K562 (cell line): ENCODE measurements at regions not wholly inside any gene's neighbourhood (a gene's known extent, or its start where the extent isn't known, plus 50 kb on each side); places are given as distances from the start of the nearest gene placed in this dataset.

Experiments
- ATAC-seq: fragments of 200-7000 bp; cut with Tn5 transposase; 3 replicates; pipeline ENCODE4 v1.9.1; 2020; ENCODE audit warnings: moderate library complexity
- BruUV-seq: library from RNA; stranded (reverse); fragments of 400-500 nt; replicated peaks from 2 replicates; lab custom pipeline; 2021; lab: Mats Ljungman, UMichigan
- CTCF ChIA-PET: fragments of 300-600 bp; formaldehyde crosslinking; extraction: SDS; loops from one replicate; lab custom pipeline; 2021; ENCODE audit warnings: low intra/inter-chr PET ratio; lab: Yijun Ruan, JAX
- POLR2A ChIA-PET: fragments of 300-600, 350-650 bp; sonication (Branson Sonifier 250); formaldehyde crosslinking; extraction: SDS; loops from one replicate; lab custom pipeline; 2021; ENCODE audit warnings: antibody characterized with exemption, inconsistent platforms; lab: Yijun Ruan, JAX
- DNase-seq, 4 experiments: peaks; one replicate each; pipeline versions ENCODE4 v3.0.0 to v3.0.0-alpha.2; 2011 to 2018; ENCODE audit warnings: low spot score in 3 of 4, mixed read lengths in 3 of 4; ENCODE audit errors: extremely low read depth in 1 of 4
- FAIRE-seq: peaks from 2 replicates; lab custom pipeline; 2011; peaks lifted over from hg19 to GRCh38; lab: Jason Lieb, UNC
- H2AFZ ChIP-seq: 2 replicates; pipeline ENCODE4 v1.6.0; 2011; ENCODE audit warnings: low read depth, low read length, control low read depth, inconsistent platforms
- H3K27ac ChIP-seq: fragments of 200-600 bp; 3 replicates; pipeline ENCODE4 v1.8.0; 2011; ENCODE audit warnings: low read depth, mild to moderate bottlenecking, control low read depth, inconsistent platforms, low read length, moderate library complexity, mixed read lengths; ENCODE audit errors: extremely low read depth
- H3K27me3 ChIP-seq, 2 experiments: fragments of 300-600 bp in 1 of 2; 2 replicates in 1 of 2; 3 replicates in 1 of 2; pipeline versions ENCODE4 v1.6.0 to v1.8.0; 2011; ENCODE audit warnings: inconsistent platforms in 2 of 2, low read length in 2 of 2, mild to moderate bottlenecking in 1 of 2, mixed read lengths in 1 of 2, moderate library complexity in 1 of 2; ENCODE audit not compliant: control insufficient read depth in 2 of 2, insufficient read depth in 2 of 2
- H3K36me3 ChIP-seq: fragments of 300-600 bp; 3 replicates; pipeline ENCODE4 v1.8.0; 2011; ENCODE audit warnings: mild to moderate bottlenecking, low read length, inconsistent platforms; ENCODE audit not compliant: control insufficient read depth, insufficient read depth
- H3K4me1 ChIP-seq, 2 experiments: fragments of 200-600 bp in 1 of 2; replicated peaks in 1 of 2; 2 replicates in 1 of 2; 3 replicates in 1 of 2; pipeline versions ENCODE4 v1.5.1 to v1.8.0; 2011; ENCODE audit warnings: inconsistent platforms in 2 of 2, low read length in 2 of 2, mild to moderate bottlenecking in 1 of 2, mixed read lengths in 1 of 2, moderate library complexity in 1 of 2; ENCODE audit not compliant: control insufficient read depth in 2 of 2, insufficient read depth in 2 of 2
- H3K4me2 ChIP-seq: 2 replicates; pipeline ENCODE4 v1.6.1; 2011; ENCODE audit warnings: low read length, control low read depth, inconsistent platforms, mixed read lengths; ENCODE audit not compliant: insufficient read depth
- H3K4me3 ChIP-seq: fragments of 200-600 bp; sonication (generic), shearing (Covaris generic); 2 replicates; pipeline ENCODE4 v1.5.1; 2016; ENCODE audit warnings: control low read depth, inconsistent platforms
- H3K79me2 ChIP-seq: fragments of 200-600 bp; 3 replicates; pipeline ENCODE4 v1.8.0; 2011; ENCODE audit warnings: low read length, inconsistent platforms; ENCODE audit not compliant: control insufficient read depth, insufficient read depth
- H3K9ac ChIP-seq, 2 experiments: 2 replicates each; pipeline versions ENCODE4 v1.6.0 to v1.6.1; 2011; ENCODE audit warnings: low read depth in 2 of 2, low read length in 2 of 2, control low read depth in 1 of 2, inconsistent platforms in 1 of 2, mild to moderate bottlenecking in 1 of 2, mixed read lengths in 1 of 2; ENCODE audit not compliant: insufficient read depth in 1 of 2
- H3K9me1 ChIP-seq: one replicate; pipeline ENCODE4 v1.6.0; 2011; ENCODE audit warnings: inconsistent platforms, mild to moderate bottlenecking, low read length, moderate library complexity; ENCODE audit not compliant: control insufficient read depth, insufficient read depth
- H3K9me3 ChIP-seq: replicated peaks from 2 replicates; pipeline ENCODE4 v1.5.1; 2011; ENCODE audit warnings: low read depth, low read length, inconsistent platforms; ENCODE audit not compliant: control insufficient read depth, insufficient read depth
- H4K20me1 ChIP-seq: replicated peaks from 2 replicates; pipeline ENCODE4 v1.6.1; 2011; ENCODE audit warnings: low read length, inconsistent platforms, mixed read lengths; ENCODE audit not compliant: control insufficient read depth, insufficient read depth
- ELK1 ChIP-seq: sonication (generic); formaldehyde crosslinking; IDR thresholded peaks from 2 replicates; pipeline ENCODE4 v1.8.1; 2022; ENCODE audit warnings: missing genetic modification reagents
- HLTF ChIP-seq: fragments of 450-650 bp; IDR thresholded peaks from 2 replicates; pipeline ENCODE4 v1.6.1; 2016
- ILF3 ChIP-seq: fragments of 450-650 bp; IDR thresholded peaks from 2 replicates; pipeline ENCODE4 v1.6.1; 2018; ENCODE audit warnings: antibody characterized with exemption, mild to moderate bottlenecking, moderate library complexity, borderline replicate concordance
- KLF10 ChIP-seq: fragments of 250-450 bp; sonication (Bioruptor Pico); IDR thresholded peaks from 2 replicates; pipeline ENCODE4 v1.6.1; 2021; ENCODE audit warnings: matching md5 sums
- MED1 ChIP-seq: sonication (generic); formaldehyde crosslinking; IDR thresholded peaks from 2 replicates; pipeline ENCODE4 v1.8.1; 2023; ENCODE audit warnings: missing genetic modification reagents, borderline replicate concordance
- ZKSCAN3 ChIP-seq: fragments of 250-450 bp; sonication (Bioruptor Pico); IDR thresholded peaks from 2 replicates; pipeline ENCODE4 v1.4.0; 2020
- ZNF263 ChIP-seq: sonication (generic); formaldehyde crosslinking; IDR thresholded peaks from 2 replicates; pipeline ENCODE4 v1.8.0; 2022; ENCODE audit warnings: mild to moderate bottlenecking, missing genetic modification reagents, borderline replicate concordance
- WGBS: fragments of 100-300 bp; shearing (Covaris generic); methylation state at CpG from one replicate; pipeline ENCODE4 v1.1.6; 2016; ENCODE audit warnings: low coverage, mixed read lengths; ENCODE audit not compliant: insufficient coverage; ENCODE audit errors: missing lambda C conversion rate; 5-methylcytosine and 5-hydroxymethylcytosine counted together
- in situ Hi-C: fragments of 300-500 bp; cut with MboI; formaldehyde crosslinking; loops from 4 replicates; pipeline ENCODE4 v1.15.0; 2018; ENCODE audit warnings: inconsistent platforms, mixed read lengths
- intact Hi-C: fragments of 100-400 bp; cut with micrococcal nuclease; formaldehyde crosslinking; loops from 2 replicates; pipeline ENCODE4 v1.14.2; 2022
- TF ChIP-seq, protein P1 (sequence below): sonication (generic); formaldehyde crosslinking; IDR thresholded peaks from 2 replicates; pipeline ENCODE4 v1.8.1; 2023; ENCODE audit warnings: missing genetic modification reagents, mild to moderate bottlenecking, borderline replicate concordance

- H3K9me1 ChIP-seq = no peaks in the 10 kb centered on the region
Measured at GRCh38 chr4:148774134-148774533, 331.9 kb upstream of the NR3C2 start.

More at GRCh38 chr4:148774134-148774533, 331.9 kb upstream of the NR3C2 start:
- intact Hi-C loops (no loop called here), in situ Hi-C loops (no loop called here)
- H3K9me3 ChIP-seq = no peaks in the 10 kb centered on the region
- FAIRE-seq = no peak
- no peak overlapping the region for H2AFZ ChIP-seq
- ATAC-seq = no peak
- H3K4me3 ChIP-seq = no peak overlapping the region
- CTCF ChIA-PET = no interaction called here
- no peaks in the 10 kb centered on the region for H3K36me3 ChIP-seq
- no peak overlapping the region for H3K4me2 ChIP-seq
- no peaks in the 10 kb centered on the region for H4K20me1 ChIP-seq
- H3K4me1 ChIP-seq = no peaks in the 10 kb centered on the region
- BruUV-seq = no TSS peak
- WGBS = 1% methylated on average over 3 of the region's 3 CpGs
- DNase-seq = no peak
- no peak overlapping the region for H3K9ac ChIP-seq
- H3K27me3 ChIP-seq = no peaks in the 10 kb centered on the region
- no peak for TF ChIP-seq ILF3
- no peak for TF ChIP-seq ZKSCAN3 (CRISPR knock-in tag)
- no peak for TF ChIP-seq MED1 (CRISPR knock-in tag)
- TF ChIP-seq, protein P1, sequence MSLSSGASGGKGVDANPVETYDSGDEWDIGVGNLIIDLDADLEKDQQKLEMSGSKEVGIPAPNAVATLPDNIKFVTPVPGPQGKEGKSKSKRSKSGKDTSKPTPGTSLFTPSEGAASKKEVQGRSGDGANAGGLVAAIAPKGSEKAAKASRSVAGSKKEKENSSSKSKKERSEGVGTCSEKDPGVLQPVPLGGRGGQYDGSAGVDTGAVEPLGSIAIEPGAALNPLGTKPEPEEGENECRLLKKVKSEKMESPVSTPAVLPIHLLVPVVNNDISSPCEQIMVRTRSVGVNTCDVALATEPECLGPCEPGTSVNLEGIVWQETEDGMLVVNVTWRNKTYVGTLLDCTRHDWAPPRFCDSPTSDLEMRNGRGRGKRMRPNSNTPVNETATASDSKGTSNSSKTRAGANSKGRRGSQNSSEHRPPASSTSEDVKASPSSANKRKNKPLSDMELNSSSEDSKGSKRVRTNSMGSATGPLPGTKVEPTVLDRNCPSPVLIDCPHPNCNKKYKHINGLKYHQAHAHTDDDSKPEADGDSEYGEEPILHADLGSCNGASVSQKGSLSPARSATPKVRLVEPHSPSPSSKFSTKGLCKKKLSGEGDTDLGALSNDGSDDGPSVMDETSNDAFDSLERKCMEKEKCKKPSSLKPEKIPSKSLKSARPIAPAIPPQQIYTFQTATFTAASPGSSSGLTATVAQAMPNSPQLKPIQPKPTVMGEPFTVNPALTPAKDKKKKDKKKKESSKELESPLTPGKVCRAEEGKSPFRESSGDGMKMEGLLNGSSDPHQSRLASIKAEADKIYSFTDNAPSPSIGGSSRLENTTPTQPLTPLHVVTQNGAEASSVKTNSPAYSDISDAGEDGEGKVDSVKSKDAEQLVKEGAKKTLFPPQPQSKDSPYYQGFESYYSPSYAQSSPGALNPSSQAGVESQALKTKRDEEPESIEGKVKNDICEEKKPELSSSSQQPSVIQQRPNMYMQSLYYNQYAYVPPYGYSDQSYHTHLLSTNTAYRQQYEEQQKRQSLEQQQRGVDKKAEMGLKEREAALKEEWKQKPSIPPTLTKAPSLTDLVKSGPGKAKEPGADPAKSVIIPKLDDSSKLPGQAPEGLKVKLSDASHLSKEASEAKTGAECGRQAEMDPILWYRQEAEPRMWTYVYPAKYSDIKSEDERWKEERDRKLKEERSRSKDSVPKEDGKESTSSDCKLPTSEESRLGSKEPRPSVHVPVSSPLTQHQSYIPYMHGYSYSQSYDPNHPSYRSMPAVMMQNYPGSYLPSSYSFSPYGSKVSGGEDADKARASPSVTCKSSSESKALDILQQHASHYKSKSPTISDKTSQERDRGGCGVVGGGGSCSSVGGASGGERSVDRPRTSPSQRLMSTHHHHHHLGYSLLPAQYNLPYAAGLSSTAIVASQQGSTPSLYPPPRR (CRISPR knock-in tag) = no peak
- TF ChIP-seq KLF10 = no peak
- TF ChIP-seq HLTF = no peak
- no peak for TF ChIP-seq ELK1 (CRISPR knock-in tag)
- no peak for TF ChIP-seq ZNF263
- H3K79me2 ChIP-seq = no peaks in the 10 kb centered on the region
- no peak overlapping the region for H3K27ac ChIP-seq
- POLR2A ChIA-PET = no interaction called here
